GM12873 (cell line): ENCODE measurements at regions not wholly inside any gene's neighbourhood (a gene's known extent, or its start where the extent isn't known, plus 50 kb on each side); places are given as distances from the start of the nearest gene placed in this dataset.

Experiments
- CTCF ChIP-seq: IDR thresholded peaks from 2 replicates; pipeline ENCODE4 v1.5.1; 2012; ENCODE audit warnings: low read depth, mild to moderate bottlenecking, moderate library complexity, low read length, control low read depth; ENCODE audit not compliant: insufficient read depth; ENCODE audit errors: missing control alignments

- no peak for TF ChIP-seq CTCF
Observed at GRCh38 chr15:37594417-37594816, 340.0 kb upstream of the TMCO5A start.

GRCh38 chr15:37595426-37595970 is 338.9 kb upstream of the TMCO5A start:
- TF ChIP-seq CTCF: no peak

GRCh38 chr15:37599156-37599555 is 335.3 kb upstream of the TMCO5A start:
- TF ChIP-seq CTCF: no peak

GRCh38 chr15:37616215-37616614 is 318.2 kb upstream of the TMCO5A start:
- TF ChIP-seq CTCF: no peak

- no peak for TF ChIP-seq CTCF
Observed at GRCh38 chr15:37618353-37618752, 316.1 kb upstream of the TMCO5A start.

- TF ChIP-seq CTCF: no peak
Observed at GRCh38 chr15:37619358-37620042, 314.9 kb upstream of the TMCO5A start.

- TF ChIP-seq CTCF: no peak
Observed at GRCh38 chr15:37625576-37625975, 308.9 kb upstream of the TMCO5A start.

GRCh38 chr15:37628507-37628906 is 305.9 kb upstream of the TMCO5A start:
- no peak for TF ChIP-seq CTCF
